ENCODE measurements at regions not wholly inside any gene's neighbourhood (a gene's known extent, or its start where the extent isn't known, plus 50 kb on each side); places are given as distances from the start of the nearest gene placed in this dataset.

DNA sequence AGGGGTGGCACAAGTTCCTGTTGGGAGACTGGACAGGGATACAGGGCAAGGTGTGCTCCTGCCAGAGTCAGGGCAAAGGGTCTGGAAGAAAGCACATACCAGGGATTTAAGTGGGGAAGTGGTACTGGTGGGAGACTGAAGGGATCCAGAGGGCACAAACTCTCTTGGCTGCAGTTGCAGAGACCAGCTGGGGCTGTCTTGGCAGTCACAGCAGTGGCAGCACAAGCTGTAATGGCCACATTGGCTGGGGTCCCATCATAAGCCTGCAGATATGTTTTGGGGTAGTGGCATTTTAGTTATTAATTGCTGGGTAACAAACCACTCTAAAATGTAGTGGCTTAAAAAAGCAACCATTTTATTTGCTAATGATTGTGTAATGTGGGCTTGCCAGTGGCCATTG is 492.2 kb downstream of the ENC1 start:
- H3K27ac Mint-ChIP-seq: no peak overlapping the region
- no peaks in the 10 kb centered on the region for H3K27me3 ChIP-seq (ENCODE audit: insufficient read depth)
- H3K79me2 ChIP-seq (replicated peaks; ENCODE audit: insufficient read depth): no peaks in the 10 kb centered on the region
- H3K36me3 Mint-ChIP-seq (ENCODE audit: low read depth): no peaks in the 10 kb centered on the region
- DNase-seq (ENCODE audit: low spot score) (no peak), ATAC-seq (no peak)
- no peaks in the 10 kb centered on the region for H3K27me3 Mint-ChIP-seq (ENCODE audit: insufficient read depth, low read depth, poor library complexity)
- no peak overlapping the region for H2AFZ ChIP-seq
- no peaks in the 10 kb centered on the region for H4K20me1 ChIP-seq (replicated peaks; ENCODE audit: insufficient read depth)
- no peaks in the 10 kb centered on the region for H3K4me1 ChIP-seq (ENCODE audit: insufficient read depth)
- H3K9me3 Mint-ChIP-seq: no peaks in the 10 kb centered on the region
- H3K9me2 ChIP-seq (ENCODE audit: insufficient read depth): peaks cover 27% of the 10 kb centered on the region
- no peaks in the 10 kb centered on the region for H3K36me3 ChIP-seq (ENCODE audit: insufficient read depth)
- peaks cover under 1% of the 10 kb centered on the region; the same call in 1 of the 3 replicates for H3K4me1 Mint-ChIP-seq
- H3K4me2 ChIP-seq: no peak overlapping the region
- H3K4me3 ChIP-seq: no peak overlapping the region
- no peak overlapping the region for H3K4me3 Mint-ChIP-seq
- no peak overlapping the region for H3K27ac ChIP-seq (ENCODE audit: low read depth)
- no peak for TF ChIP-seq POLR2AphosphoS5 (IDR thresholded peaks at IDR 0.05; ENCODE audit: low read depth)
- TF ChIP-seq JUNB (IDR thresholded peaks at IDR 0.05; ENCODE audit: unreplicated experiment): no peak
- TF ChIP-seq, protein P1, sequence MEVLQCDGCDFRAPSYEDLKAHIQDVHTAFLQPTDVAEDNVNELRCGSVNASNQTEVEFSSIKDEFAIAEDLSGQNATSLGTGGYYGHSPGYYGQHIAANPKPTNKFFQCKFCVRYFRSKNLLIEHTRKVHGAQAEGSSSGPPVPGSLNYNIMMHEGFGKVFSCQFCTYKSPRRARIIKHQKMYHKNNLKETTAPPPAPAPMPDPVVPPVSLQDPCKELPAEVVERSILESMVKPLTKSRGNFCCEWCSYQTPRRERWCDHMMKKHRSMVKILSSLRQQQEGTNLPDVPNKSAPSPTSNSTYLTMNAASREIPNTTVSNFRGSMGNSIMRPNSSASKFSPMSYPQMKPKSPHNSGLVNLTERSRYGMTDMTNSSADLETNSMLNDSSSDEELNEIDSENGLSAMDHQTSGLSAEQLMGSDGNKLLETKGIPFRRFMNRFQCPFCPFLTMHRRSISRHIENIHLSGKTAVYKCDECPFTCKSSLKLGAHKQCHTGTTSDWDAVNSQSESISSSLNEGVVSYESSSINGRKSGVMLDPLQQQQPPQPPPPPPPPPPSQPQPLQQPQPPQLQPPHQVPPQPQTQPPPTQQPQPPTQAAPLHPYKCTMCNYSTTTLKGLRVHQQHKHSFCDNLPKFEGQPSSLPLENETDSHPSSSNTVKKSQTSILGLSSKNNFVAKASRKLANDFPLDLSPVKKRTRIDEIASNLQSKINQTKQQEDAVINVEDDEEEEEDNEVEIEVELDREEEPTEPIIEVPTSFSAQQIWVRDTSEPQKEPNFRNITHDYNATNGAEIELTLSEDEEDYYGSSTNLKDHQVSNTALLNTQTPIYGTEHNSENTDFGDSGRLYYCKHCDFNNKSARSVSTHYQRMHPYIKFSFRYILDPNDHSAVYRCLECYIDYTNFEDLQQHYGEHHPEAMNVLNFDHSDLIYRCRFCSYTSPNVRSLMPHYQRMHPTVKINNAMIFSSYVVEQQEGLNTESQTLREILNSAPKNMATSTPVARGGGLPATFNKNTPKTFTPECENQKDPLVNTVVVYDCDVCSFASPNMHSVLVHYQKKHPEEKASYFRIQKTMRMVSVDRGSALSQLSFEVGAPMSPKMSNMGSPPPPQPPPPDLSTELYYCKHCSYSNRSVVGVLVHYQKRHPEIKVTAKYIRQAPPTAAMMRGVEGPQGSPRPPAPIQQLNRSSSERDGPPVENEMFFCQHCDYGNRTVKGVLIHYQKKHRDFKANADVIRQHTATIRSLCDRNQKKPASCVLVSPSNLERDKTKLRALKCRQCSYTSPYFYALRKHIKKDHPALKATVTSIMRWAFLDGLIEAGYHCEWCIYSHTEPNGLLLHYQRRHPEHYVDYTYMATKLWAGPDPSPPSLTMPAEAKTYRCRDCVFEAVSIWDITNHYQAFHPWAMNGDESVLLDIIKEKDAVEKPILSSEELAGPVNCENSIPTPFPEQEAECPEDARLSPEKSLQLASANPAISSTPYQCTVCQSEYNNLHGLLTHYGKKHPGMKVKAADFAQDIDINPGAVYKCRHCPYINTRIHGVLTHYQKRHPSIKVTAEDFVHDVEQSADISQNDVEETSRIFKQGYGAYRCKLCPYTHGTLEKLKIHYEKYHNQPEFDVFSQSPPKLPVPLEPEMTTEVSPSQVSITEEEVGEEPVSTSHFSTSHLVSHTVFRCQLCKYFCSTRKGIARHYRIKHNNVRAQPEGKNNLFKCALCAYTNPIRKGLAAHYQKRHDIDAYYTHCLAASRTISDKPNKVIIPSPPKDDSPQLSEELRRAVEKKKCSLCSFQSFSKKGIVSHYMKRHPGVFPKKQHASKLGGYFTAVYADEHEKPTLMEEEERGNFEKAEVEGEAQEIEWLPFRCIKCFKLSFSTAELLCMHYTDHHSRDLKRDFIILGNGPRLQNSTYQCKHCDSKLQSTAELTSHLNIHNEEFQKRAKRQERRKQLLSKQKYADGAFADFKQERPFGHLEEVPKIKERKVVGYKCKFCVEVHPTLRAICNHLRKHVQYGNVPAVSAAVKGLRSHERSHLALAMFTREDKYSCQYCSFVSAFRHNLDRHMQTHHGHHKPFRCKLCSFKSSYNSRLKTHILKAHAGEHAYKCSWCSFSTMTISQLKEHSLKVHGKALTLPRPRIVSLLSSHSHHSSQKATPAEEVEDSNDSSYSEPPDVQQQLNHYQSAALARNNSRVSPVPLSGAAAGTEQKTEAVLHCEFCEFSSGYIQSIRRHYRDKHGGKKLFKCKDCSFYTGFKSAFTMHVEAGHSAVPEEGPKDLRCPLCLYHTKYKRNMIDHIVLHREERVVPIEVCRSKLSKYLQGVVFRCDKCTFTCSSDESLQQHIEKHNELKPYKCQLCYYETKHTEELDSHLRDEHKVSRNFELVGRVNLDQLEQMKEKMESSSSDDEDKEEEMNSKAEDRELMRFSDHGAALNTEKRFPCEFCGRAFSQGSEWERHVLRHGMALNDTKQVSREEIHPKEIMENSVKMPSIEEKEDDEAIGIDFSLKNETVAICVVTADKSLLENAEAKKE (CRISPR knock-in tag; IDR thresholded peaks at IDR 0.05): no peak
- TF ChIP-seq, protein P2, sequence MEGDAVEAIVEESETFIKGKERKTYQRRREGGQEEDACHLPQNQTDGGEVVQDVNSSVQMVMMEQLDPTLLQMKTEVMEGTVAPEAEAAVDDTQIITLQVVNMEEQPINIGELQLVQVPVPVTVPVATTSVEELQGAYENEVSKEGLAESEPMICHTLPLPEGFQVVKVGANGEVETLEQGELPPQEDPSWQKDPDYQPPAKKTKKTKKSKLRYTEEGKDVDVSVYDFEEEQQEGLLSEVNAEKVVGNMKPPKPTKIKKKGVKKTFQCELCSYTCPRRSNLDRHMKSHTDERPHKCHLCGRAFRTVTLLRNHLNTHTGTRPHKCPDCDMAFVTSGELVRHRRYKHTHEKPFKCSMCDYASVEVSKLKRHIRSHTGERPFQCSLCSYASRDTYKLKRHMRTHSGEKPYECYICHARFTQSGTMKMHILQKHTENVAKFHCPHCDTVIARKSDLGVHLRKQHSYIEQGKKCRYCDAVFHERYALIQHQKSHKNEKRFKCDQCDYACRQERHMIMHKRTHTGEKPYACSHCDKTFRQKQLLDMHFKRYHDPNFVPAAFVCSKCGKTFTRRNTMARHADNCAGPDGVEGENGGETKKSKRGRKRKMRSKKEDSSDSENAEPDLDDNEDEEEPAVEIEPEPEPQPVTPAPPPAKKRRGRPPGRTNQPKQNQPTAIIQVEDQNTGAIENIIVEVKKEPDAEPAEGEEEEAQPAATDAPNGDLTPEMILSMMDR (conservative IDR thresholded peaks at IDR 0.05; ENCODE audit: low read depth in 2 of 2): no peak
- TF ChIP-seq ZNF331 (CRISPR knock-in tag; IDR thresholded peaks at IDR 0.05; ENCODE audit: low read depth): no peak
- TF ChIP-seq, protein P3, sequence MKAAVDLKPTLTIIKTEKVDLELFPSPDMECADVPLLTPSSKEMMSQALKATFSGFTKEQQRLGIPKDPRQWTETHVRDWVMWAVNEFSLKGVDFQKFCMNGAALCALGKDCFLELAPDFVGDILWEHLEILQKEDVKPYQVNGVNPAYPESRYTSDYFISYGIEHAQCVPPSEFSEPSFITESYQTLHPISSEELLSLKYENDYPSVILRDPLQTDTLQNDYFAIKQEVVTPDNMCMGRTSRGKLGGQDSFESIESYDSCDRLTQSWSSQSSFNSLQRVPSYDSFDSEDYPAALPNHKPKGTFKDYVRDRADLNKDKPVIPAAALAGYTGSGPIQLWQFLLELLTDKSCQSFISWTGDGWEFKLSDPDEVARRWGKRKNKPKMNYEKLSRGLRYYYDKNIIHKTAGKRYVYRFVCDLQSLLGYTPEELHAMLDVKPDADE (IDR thresholded peaks at IDR 0.05): no peak
- no peak for TF ChIP-seq ZNF114 (CRISPR knock-in tag; IDR thresholded peaks at IDR 0.05)
- no peak for TF ChIP-seq REST (IDR thresholded peaks at IDR 0.05; ENCODE audit: unreplicated experiment)
- TF ChIP-seq EZH2phosphoT487 (IDR thresholded peaks at IDR 0.05; ENCODE audit: unreplicated experiment): no peak
- TF ChIP-seq CREB1 (CRISPR knock-in tag; IDR thresholded peaks at IDR 0.05; ENCODE audit: low read depth): no peak
- no peak for TF ChIP-seq EZH2 (IDR thresholded peaks at IDR 0.05; ENCODE audit: low read depth, unreplicated experiment)
- TF ChIP-seq STAT1 (IDR thresholded peaks at IDR 0.05; ENCODE audit: unreplicated experiment): no peak
- no peak for TF ChIP-seq NANOG (IDR thresholded peaks at IDR 0.05; ENCODE audit: borderline replicate concordance)
- no peaks in the 10 kb centered on the region for H3F3A ChIP-seq (replicated peaks; ENCODE audit: low read depth)

All from GM23338 (cell line).